GM12878 (cell line): ENCODE measurements at regions not wholly inside any gene's neighbourhood (a gene's known extent, or its start where the extent isn't known, plus 50 kb on each side); places are given as distances from the start of the nearest gene placed in this dataset.

Experiments used
- ATAC-seq: fragments of 200-7000 bp; cut with Tn5 transposase; 3 replicates; pipeline ENCODE4 v1.9.1; 2020; ENCODE audit warnings: mild to moderate bottlenecking, moderate library complexity
- BruUV-seq: library from RNA; stranded (reverse); fragments of 400-500 nt; replicated peaks from 2 replicates; lab custom pipeline; 2021; lab: Mats Ljungman, UMichigan
- CTCF ChIA-PET: fragments of 300-600 bp; sonication (Branson Sonifier 250); formaldehyde crosslinking; extraction: SDS; loops from one replicate; lab custom pipeline; 2021; ENCODE audit warnings: inconsistent platforms; lab: Yijun Ruan, JAX
- POLR2A ChIA-PET: fragments of 350-600 bp; formaldehyde crosslinking; extraction: SDS; loops from one replicate; lab custom pipeline; 2021; ENCODE audit warnings: inconsistent platforms; lab: Charles Lee
- RAD21 ChIA-PET: fragments of 300-600 bp; sonication (Branson Sonifier 250); formaldehyde crosslinking; loops from one replicate; lab custom pipeline; 2023; ENCODE audit warnings: antibody characterized with exemption; ENCODE audit not compliant: unreplicated experiment; lab: Charles Lee
- SMC1A ChIA-PET: fragments of 300-600 bp; sonication (Branson Sonifier 250); formaldehyde crosslinking; loops from one replicate; lab custom pipeline; 2023; ENCODE audit not compliant: unreplicated experiment, uncharacterized antibody; lab: Charles Lee
- DNase-seq: peaks from one replicate; pipeline ENCODE4 v3.0.0-alpha.2; 2011; ENCODE audit warnings: low read depth, low spot score
- FAIRE-seq: peaks from 3 replicates; lab custom pipeline; 2011; peaks lifted over from hg19 to GRCh38; lab: Jason Lieb, UNC
- H2AFZ ChIP-seq: 2 replicates; pipeline ENCODE4 v1.6.0; 2011; ENCODE audit warnings: low read depth, low read length, control low read depth; ENCODE audit not compliant: control insufficient read depth
- H3K27ac ChIP-seq: 2 replicates; pipeline ENCODE4 v1.5.1; 2011; ENCODE audit warnings: control low read depth; ENCODE audit not compliant: control insufficient read depth, insufficient read depth
- H3K27me3 ChIP-seq, 2 experiments: replicated peaks in 1 of 2; 2 replicates each; pipeline versions ENCODE4 v1.6.0 to v1.6.1; 2011; ENCODE audit warnings: low read length in 1 of 2; ENCODE audit not compliant: control insufficient read depth in 2 of 2, insufficient read depth in 2 of 2
- H3K36me3 ChIP-seq, 2 experiments: 2 replicates each; pipeline ENCODE4 v1.5.1; 2011; ENCODE audit warnings: low read length in 1 of 2; ENCODE audit not compliant: control insufficient read depth in 2 of 2, insufficient read depth in 2 of 2
- H3K4me1 ChIP-seq: 2 replicates; pipeline ENCODE4 v1.6.1; 2011; ENCODE audit warnings: mild to moderate bottlenecking, low read length, moderate library complexity, mixed read lengths; ENCODE audit not compliant: control insufficient read depth, insufficient read depth
- H3K4me2 ChIP-seq: 2 replicates; pipeline ENCODE4 v1.6.0; 2011; ENCODE audit warnings: control low read depth; ENCODE audit not compliant: control insufficient read depth, insufficient read depth
- H3K4me3 ChIP-seq: fragments of 200-600 bp; sonication (generic); 2 replicates; pipeline ENCODE4 v1.5.1; 2016
- H3K79me2 ChIP-seq: 2 replicates; pipeline ENCODE4 v1.6.0; 2011; ENCODE audit warnings: low read length; ENCODE audit not compliant: control insufficient read depth, insufficient read depth
- H3K9ac ChIP-seq: 2 replicates; pipeline ENCODE4 v1.8.0; 2011; ENCODE audit warnings: low read length, control low read depth, mixed read lengths; ENCODE audit not compliant: control insufficient read depth, insufficient read depth
- H3K9me3 ChIP-seq: replicated peaks from 3 replicates; pipeline ENCODE4 v1.5.1; 2011; ENCODE audit warnings: mild to moderate bottlenecking, low read length; ENCODE audit not compliant: control insufficient read depth, insufficient read depth
- H4K20me1 ChIP-seq: 2 replicates; pipeline ENCODE4 v1.6.0; 2011; ENCODE audit not compliant: control insufficient read depth, insufficient read depth
- ATF7 ChIP-seq: fragments of 450-650 bp; IDR thresholded peaks from 2 replicates; pipeline ENCODE4 v1.6.1; 2016; ENCODE audit warnings: low read depth, mild to moderate bottlenecking
- BHLHE40 ChIP-seq, 2 experiments: fragments of 450-650 bp in 1 of 2; IDR thresholded peaks; 2 replicates each; pipeline ENCODE4 v1.6.1; 2011 to 2017; ENCODE audit warnings: low read depth in 2 of 2, borderline replicate concordance in 1 of 2, improper control_type of control experiment in 1 of 2, low read length in 1 of 2, mild to moderate bottlenecking in 1 of 2
- CREM ChIP-seq: IDR thresholded peaks from 2 replicates; pipeline ENCODE4 v1.6.1; 2014; ENCODE audit warnings: antibody characterized with exemption, low read depth
- EED ChIP-seq: sonication (generic); IDR thresholded peaks from 2 replicates; pipeline ENCODE4 v1.6.1; 2016; ENCODE audit warnings: antibody characterized with exemption, low read depth
- ETV6 ChIP-seq, 2 experiments: fragments of 450-650 bp in 1 of 2; IDR thresholded peaks in 1 of 2; conservative IDR thresholded peaks in 1 of 2; 2 replicates each; pipeline ENCODE4 v1.6.1; 2014; ENCODE audit warnings: antibody characterized with exemption in 1 of 2, borderline replicate concordance in 1 of 2, low read depth in 1 of 2, mild to moderate bottlenecking in 1 of 2, moderate library complexity in 1 of 2
- NBN ChIP-seq: fragments of 450-650 bp; IDR thresholded peaks from 2 replicates; pipeline ENCODE4 v1.6.1; 2016
- PAX8 ChIP-seq: fragments of 450-650 bp; IDR thresholded peaks from 2 replicates; pipeline ENCODE4 v1.6.1; 2017; ENCODE audit warnings: mild to moderate bottlenecking, moderate library complexity
- PML ChIP-seq: IDR thresholded peaks from 2 replicates; pipeline ENCODE4 v1.6.1; 2012; ENCODE audit warnings: low read length, inconsistent platforms
- POLR2A ChIP-seq: IDR thresholded peaks from 2 replicates; pipeline ENCODE4 v1.6.1; 2011; ENCODE audit warnings: low read depth, mild to moderate bottlenecking, low read length
- POLR2AphosphoS5 ChIP-seq: IDR thresholded peaks from 2 replicates; pipeline ENCODE4 v1.6.1; 2011; ENCODE audit warnings: mild to moderate bottlenecking, low read length, inconsistent platforms
- SMAD1 ChIP-seq: fragments of 450-650 bp; IDR thresholded peaks from 2 replicates; pipeline ENCODE4 v1.6.1; 2018; ENCODE audit warnings: mild to moderate bottlenecking, low read depth; ENCODE audit not compliant: partially characterized antibody
- SMAD5 ChIP-seq: IDR thresholded peaks from 2 replicates; pipeline ENCODE4 v1.6.1; 2016; ENCODE audit warnings: antibody characterized with exemption, low read depth
- SMC3 ChIP-seq: IDR thresholded peaks from 2 replicates; pipeline ENCODE4 v1.6.1; 2011; ENCODE audit warnings: low read length, improper control_type of control experiment, borderline replicate concordance
- ZNF384 ChIP-seq: IDR thresholded peaks from 2 replicates; pipeline ENCODE4 v1.6.1; 2012; ENCODE audit warnings: low read depth, mild to moderate bottlenecking, low read length, improper control_type of control experiment, borderline replicate concordance
- WGBS: methylation state at CpG from one replicate; pipeline ENCODE4 v1.1.6; 2016; ENCODE audit warnings: low lambda C conversion rate; ENCODE audit not compliant: insufficient replicate concordance, insufficient coverage; ENCODE audit errors: missing lambda C conversion rate; 5-methylcytosine and 5-hydroxymethylcytosine counted together
- in situ Hi-C: fragments of 300-500 bp; cut with MboI; formaldehyde crosslinking; loops from 9 replicates; pipeline ENCODE4 v1.14.3; 2018; ENCODE audit warnings: mixed read lengths
- intact Hi-C: fragments of 100-400 bp; cut with micrococcal nuclease; formaldehyde crosslinking; loops from one replicate; pipeline ENCODE4 v1.14.2; 2022; ENCODE audit not compliant: unreplicated experiment
- TF ChIP-seq, protein P1 (sequence below): IDR thresholded peaks from 2 replicates; pipeline ENCODE4 v1.6.1; 2012; ENCODE audit warnings: mild to moderate bottlenecking, low read depth, low read length

DNA sequence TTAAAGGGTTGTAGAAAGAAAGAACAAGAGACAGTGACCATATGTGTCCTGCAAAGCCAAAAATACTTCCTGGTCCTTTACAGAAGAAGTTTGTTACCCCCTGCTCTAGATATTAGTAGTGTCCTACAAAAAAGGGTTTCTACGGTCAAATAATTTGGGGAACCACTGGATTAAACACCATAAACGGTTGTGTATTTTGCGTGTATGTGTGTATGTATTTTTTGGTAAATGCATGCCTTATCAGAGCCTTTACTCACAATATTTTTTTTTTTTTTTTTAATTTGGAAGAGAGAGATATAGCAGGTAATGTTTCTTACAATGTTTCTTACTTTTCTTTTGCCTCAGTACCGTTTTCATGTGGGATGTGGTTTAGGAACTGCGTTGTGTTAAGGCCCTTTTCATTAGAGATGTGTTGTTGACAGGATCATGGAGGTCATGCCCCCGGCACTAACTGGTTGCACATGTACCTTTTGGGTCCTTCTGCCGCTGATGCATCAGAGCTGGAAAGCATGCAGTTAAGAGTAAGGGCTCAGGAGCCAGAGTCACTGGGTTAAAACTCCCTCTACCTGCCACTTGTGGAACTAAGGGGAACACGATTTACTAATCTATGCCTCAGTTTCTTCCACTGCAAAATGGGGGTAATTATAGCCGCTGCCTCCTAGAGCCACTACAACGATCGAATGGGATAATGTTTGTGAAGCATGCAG, 234.6 kb upstream of the KAZN start:
- DNase-seq = no peak
- ChIA-PET POLR2A (no interaction called here), RAD21 (no interaction called here), SMC1A (no interaction called here), CTCF (no interaction called here)
- no peak for ATAC-seq
- Histone ChIP-seq H3K4me1 (no peaks in the 10 kb centered on the region), H3K4me3 (no peak overlapping the region), H3K27me3 (no peaks in the 10 kb centered on the region), H3K79me2 (no peaks in the 10 kb centered on the region), H3K9me3 (no peaks in the 10 kb centered on the region; the same call in 2 of the 3 replicates), H3K9ac (no peak overlapping the region), H3K4me2 (no peak overlapping the region), H2AFZ (no peak overlapping the region), H3K36me3 (no peaks in the 10 kb centered on the region), H3K27ac (no peak overlapping the region), H4K20me1 (no peaks in the 10 kb centered on the region)
- WGBS = 17% methylated on average over 11 of the region's 11 CpGs
- FAIRE-seq = no peak
- intact Hi-C loops = no loop called here
- in situ Hi-C loops = no loop called here
- TF ChIP-seq SMAD5 = no peak
- BruUV-seq = no TSS peak

DNA sequence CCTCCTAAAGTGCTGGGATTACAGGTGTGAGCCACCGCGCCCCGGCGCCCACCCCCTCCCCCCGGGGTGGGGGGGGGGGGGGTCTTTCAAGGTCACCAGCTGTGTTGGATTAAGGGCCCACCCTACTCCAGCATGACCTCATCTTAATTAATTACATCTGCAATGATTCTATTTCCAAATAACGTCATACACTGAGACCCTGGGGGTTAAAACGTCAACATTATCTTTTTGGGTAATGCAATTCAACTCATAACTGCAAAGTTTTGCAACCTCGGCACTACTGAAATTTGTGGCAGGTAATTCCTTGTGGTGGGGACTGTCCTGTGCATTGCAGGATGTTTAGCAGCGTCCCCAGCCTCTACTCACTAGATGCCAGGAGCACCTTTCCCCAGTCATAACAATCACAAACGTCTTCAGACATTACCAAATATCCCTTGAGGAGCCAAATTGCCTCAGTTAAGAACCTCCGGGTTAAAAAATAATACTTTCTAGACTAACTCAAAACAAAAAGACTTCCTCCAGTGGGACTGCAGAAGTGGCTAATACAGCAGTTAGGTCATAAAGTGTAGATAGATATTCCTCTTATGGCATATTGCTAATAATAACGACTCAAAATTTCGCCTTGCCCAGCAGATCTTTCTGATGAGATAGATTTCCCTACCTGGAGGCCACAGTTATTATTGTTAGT, 233.0 kb upstream of the KAZN start:
- Histone ChIP-seq H3K4me2 (no peak overlapping the region), H3K36me3 (no peaks in the 10 kb centered on the region), H3K79me2 (no peaks in the 10 kb centered on the region), H2AFZ (no peak overlapping the region), H3K9ac (no peak overlapping the region), H3K27ac (no peak overlapping the region), H3K4me1 (no peaks in the 10 kb centered on the region), H3K9me3 (no peaks in the 10 kb centered on the region; the same call in 2 of the 3 replicates), H3K4me3 (no peak overlapping the region), H4K20me1 (no peaks in the 10 kb centered on the region), H3K27me3 (no peaks in the 10 kb centered on the region)
- no TSS peak for BruUV-seq
- CTCF ChIA-PET = no interaction called here
- ATAC-seq (no peak), DNase-seq (no peak), FAIRE-seq (no peak)
- intact Hi-C loops (no loop called here), in situ Hi-C loops (no loop called here)
- RAD21 ChIA-PET = no interaction called here
- SMC1A ChIA-PET = no interaction called here
- TF ChIP-seq ETV6 (conservative IDR thresholded peaks at IDR 0.05 in 1 of 2, IDR thresholded peaks at IDR 0.05 in 1 of 2; ENCODE audit: borderline replicate concordance in 1 of 2, low read depth in 1 of 2) (no peak), PML (no peak), EED (no peak), ATF7 (no peak), CREM (no peak), POLR2AphosphoS5 (no peak), POLR2A (no peak), PAX8 (no peak), SMC3 (no peak), SMAD1 (no peak), ZNF384 (no peak), BHLHE40 (IDR thresholded peaks at IDR 0.05; ENCODE audit: borderline replicate concordance in 1 of 2, low read depth in 2 of 2, low read length in 1 of 2) (no peak), NBN (no peak)
- TF ChIP-seq, protein P1, sequence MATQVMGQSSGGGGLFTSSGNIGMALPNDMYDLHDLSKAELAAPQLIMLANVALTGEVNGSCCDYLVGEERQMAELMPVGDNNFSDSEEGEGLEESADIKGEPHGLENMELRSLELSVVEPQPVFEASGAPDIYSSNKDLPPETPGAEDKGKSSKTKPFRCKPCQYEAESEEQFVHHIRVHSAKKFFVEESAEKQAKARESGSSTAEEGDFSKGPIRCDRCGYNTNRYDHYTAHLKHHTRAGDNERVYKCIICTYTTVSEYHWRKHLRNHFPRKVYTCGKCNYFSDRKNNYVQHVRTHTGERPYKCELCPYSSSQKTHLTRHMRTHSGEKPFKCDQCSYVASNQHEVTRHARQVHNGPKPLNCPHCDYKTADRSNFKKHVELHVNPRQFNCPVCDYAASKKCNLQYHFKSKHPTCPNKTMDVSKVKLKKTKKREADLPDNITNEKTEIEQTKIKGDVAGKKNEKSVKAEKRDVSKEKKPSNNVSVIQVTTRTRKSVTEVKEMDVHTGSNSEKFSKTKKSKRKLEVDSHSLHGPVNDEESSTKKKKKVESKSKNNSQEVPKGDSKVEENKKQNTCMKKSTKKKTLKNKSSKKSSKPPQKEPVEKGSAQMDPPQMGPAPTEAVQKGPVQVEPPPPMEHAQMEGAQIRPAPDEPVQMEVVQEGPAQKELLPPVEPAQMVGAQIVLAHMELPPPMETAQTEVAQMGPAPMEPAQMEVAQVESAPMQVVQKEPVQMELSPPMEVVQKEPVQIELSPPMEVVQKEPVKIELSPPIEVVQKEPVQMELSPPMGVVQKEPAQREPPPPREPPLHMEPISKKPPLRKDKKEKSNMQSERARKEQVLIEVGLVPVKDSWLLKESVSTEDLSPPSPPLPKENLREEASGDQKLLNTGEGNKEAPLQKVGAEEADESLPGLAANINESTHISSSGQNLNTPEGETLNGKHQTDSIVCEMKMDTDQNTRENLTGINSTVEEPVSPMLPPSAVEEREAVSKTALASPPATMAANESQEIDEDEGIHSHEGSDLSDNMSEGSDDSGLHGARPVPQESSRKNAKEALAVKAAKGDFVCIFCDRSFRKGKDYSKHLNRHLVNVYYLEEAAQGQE = no peak
- POLR2A ChIA-PET = no interaction called here
- 10% methylated on average over 8 of the region's 13 CpGs for WGBS
